K562 (cell line): ENCODE measurements at regions not wholly inside any gene's neighbourhood (a gene's known extent, or its start where the extent isn't known, plus 50 kb on each side); places are given as distances from the start of the nearest gene placed in this dataset.

Experiments
- ADNP ChIP-seq: fragments of 200-800 bp; sonication (Bioruptor generic); IDR thresholded peaks from 2 replicates; pipeline ENCODE4 v1.6.1; 2016; ENCODE audit warnings: missing genetic modification characterization, missing compliant biosample characterization
- BCLAF1 ChIP-seq, 2 experiments: fragments of 450-650 bp in 1 of 2; IDR thresholded peaks; 2 replicates each; pipeline ENCODE4 v1.6.1; 2011 to 2017; ENCODE audit warnings: low read depth in 2 of 2, antibody characterized with exemption in 1 of 2, borderline replicate concordance in 1 of 2, low read length in 1 of 2, mild to moderate bottlenecking in 1 of 2, mixed read lengths in 1 of 2; ENCODE audit not compliant: control insufficient read depth in 1 of 2
- BCOR ChIP-seq: fragments of 450-650 bp; IDR thresholded peaks from 2 replicates; pipeline ENCODE4 v1.6.1; 2016
- BRF2 ChIP-seq: IDR thresholded peaks from 3 replicates; pipeline ENCODE4 v1.6.1; 2011; ENCODE audit warnings: borderline replicate concordance, mild to moderate bottlenecking; ENCODE audit not compliant: insufficient read length, insufficient read depth
- GTF2B ChIP-seq: IDR thresholded peaks from 2 replicates; pipeline ENCODE4 v1.6.1; 2011; ENCODE audit not compliant: insufficient read length; ENCODE audit errors: extremely low read depth
- HNRNPK ChIP-seq: fragments of 200-400 bp; formaldehyde crosslinking; IDR thresholded peaks from one replicate; pipeline ENCODE4 v1.6.1; 2018; ENCODE audit warnings: mild to moderate bottlenecking, low read depth, low read length; ENCODE audit not compliant: poor library complexity, severe bottlenecking
- ILK ChIP-seq: fragments of 450-650 bp; IDR thresholded peaks from 2 replicates; pipeline ENCODE4 v1.6.1; 2016; ENCODE audit warnings: missing genetic modification characterization, low read depth, mild to moderate bottlenecking, missing compliant biosample characterization, moderate library complexity, borderline replicate concordance
- KDM1A ChIP-seq, 2 experiments: fragments of 450-650 bp; IDR thresholded peaks; 2 replicates each; pipeline ENCODE4 v1.6.1; 2016; ENCODE audit warnings: mild to moderate bottlenecking in 2 of 2
- LEF1 ChIP-seq: fragments of 450-650 bp; IDR thresholded peaks from 2 replicates; pipeline ENCODE4 v1.6.1; 2016; ENCODE audit warnings: mild to moderate bottlenecking
- MTA2 ChIP-seq: fragments of 450-650 bp; IDR thresholded peaks from 2 replicates; pipeline ENCODE4 v1.6.1; 2016; ENCODE audit warnings: low read depth
- NCOA6 ChIP-seq: fragments of 450-650 bp; IDR thresholded peaks from 2 replicates; pipeline ENCODE4 v1.6.1; 2017; ENCODE audit warnings: mild to moderate bottlenecking
- OTX1 ChIP-seq: fragments of 450-650 bp; formaldehyde crosslinking; IDR thresholded peaks from 2 replicates; pipeline ENCODE4 v1.4.0; 2022; ENCODE audit warnings: mild to moderate bottlenecking
- SPI1 ChIP-seq: IDR thresholded peaks from 2 replicates; pipeline ENCODE4 v1.6.1; 2011; ENCODE audit warnings: low read depth, low read length, control low read depth, borderline replicate concordance
- SREBF1 ChIP-seq: fragments of 150-350 bp; IDR thresholded peaks from 2 replicates; pipeline ENCODE4 v1.6.1; 2014; ENCODE audit warnings: antibody characterized with exemption, low read depth, low read length, borderline replicate concordance
- ZEB2 ChIP-seq: fragments of 450-650 bp; IDR thresholded peaks from 2 replicates; pipeline ENCODE4 v1.6.1; 2016
- ZNF232 ChIP-seq: sonication (generic); formaldehyde crosslinking; IDR thresholded peaks from 2 replicates; pipeline ENCODE4 v1.8.0; 2022; ENCODE audit warnings: mild to moderate bottlenecking, missing genetic modification reagents
- TF ChIP-seq, protein P1 (sequence below): sonication (generic); formaldehyde crosslinking; IDR thresholded peaks from 2 replicates; pipeline ENCODE4 v1.8.0; 2022; ENCODE audit warnings: mild to moderate bottlenecking, missing genetic modification reagents, borderline replicate concordance
- TF ChIP-seq, protein P2 (sequence below), 2 experiments: fragments of 200-800 bp in 1 of 2; sonication (Bioruptor generic) in 1 of 2; sonication (generic) in 1 of 2; formaldehyde crosslinking in 1 of 2; IDR thresholded peaks in 1 of 2; conservative IDR thresholded peaks in 1 of 2; 2 replicates each; pipeline versions ENCODE4 v1.5.0 to v1.6.1; 2016 to 2020; ENCODE audit warnings: missing compliant biosample characterization in 1 of 2, missing genetic modification characterization in 1 of 2, missing genetic modification reagents in 1 of 2
- TF ChIP-seq, protein P3 (sequence below): fragments of 450-650 bp; IDR thresholded peaks from 2 replicates; pipeline ENCODE4 v1.6.1; 2018; ENCODE audit warnings: mild to moderate bottlenecking, low read depth; ENCODE audit not compliant: partially characterized antibody

DNA sequence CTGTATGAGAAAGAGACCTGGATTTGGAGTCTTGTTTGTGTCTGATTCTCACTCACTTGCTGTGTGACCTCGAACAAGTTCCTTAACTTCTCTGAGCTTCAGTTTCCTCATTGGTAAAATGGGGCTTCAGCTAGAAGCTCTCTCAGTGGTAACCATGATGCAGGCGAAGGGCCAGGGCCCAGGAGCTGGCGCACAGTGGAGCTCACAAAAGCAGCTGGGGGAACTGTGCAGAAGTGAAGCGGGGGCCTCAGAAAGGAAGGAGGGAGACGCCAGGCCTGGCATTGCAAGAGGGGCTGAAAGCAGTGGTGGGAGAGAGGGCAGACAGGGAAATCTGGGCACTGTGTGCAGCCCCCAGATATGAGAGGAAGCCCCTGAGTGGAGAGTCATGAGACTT, 88.9 kb upstream of the RUNX3 start (continued):
- TF ChIP-seq SREBF1: no peak
- TF ChIP-seq BCOR: peak; percentile 66
- no peak for TF ChIP-seq NCOA6
- no peak for TF ChIP-seq BRF2
- peak in 1 of 2 experiments; percentile 60; a peak in 2 of 4 replicates for TF ChIP-seq KDM1A (IDR thresholded peaks at IDR 0.05)
- no peak for TF ChIP-seq MTA2
- no peak for TF ChIP-seq ZNF232 (CRISPR knock-in tag)
- TF ChIP-seq, protein P1, sequence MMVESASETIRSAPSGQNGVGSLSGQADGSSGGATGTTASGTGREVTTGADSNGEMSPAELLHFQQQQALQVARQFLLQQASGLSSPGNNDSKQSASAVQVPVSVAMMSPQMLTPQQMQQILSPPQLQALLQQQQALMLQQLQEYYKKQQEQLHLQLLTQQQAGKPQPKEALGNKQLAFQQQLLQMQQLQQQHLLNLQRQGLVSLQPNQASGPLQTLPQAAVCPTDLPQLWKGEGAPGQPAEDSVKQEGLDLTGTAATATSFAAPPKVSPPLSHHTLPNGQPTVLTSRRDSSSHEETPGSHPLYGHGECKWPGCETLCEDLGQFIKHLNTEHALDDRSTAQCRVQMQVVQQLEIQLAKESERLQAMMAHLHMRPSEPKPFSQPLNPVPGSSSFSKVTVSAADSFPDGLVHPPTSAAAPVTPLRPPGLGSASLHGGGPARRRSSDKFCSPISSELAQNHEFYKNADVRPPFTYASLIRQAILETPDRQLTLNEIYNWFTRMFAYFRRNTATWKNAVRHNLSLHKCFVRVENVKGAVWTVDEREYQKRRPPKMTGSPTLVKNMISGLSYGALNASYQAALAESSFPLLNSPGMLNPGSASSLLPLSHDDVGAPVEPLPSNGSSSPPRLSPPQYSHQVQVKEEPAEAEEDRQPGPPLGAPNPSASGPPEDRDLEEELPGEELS (CRISPR knock-in tag): no peak
- TF ChIP-seq ILK (tag): no peak
- TF ChIP-seq, protein P2, sequence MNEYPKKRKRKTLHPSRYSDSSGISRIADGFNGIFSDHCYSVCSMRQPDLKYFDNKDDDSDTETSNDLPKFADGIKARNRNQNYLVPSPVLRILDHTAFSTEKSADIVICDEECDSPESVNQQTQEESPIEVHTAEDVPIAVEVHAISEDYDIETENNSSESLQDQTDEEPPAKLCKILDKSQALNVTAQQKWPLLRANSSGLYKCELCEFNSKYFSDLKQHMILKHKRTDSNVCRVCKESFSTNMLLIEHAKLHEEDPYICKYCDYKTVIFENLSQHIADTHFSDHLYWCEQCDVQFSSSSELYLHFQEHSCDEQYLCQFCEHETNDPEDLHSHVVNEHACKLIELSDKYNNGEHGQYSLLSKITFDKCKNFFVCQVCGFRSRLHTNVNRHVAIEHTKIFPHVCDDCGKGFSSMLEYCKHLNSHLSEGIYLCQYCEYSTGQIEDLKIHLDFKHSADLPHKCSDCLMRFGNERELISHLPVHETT (CRISPR knock-in tag; conservative IDR thresholded peaks at IDR 0.05 in 1 of 2, IDR thresholded peaks at IDR 0.05 in 1 of 2): no peak
- TF ChIP-seq ZEB2: no peak
- TF ChIP-seq ADNP: 0 out of 2 replicates have a peak, but pooled peaks have one; percentile 39
- no peak for TF ChIP-seq OTX1 (CRISPR knock-in tag)
- TF ChIP-seq LEF1: no peak
- TF ChIP-seq BCLAF1 (IDR thresholded peaks at IDR 0.05; ENCODE audit: borderline replicate concordance in 1 of 2, control insufficient read depth in 1 of 2, low read depth in 2 of 2, low read length in 1 of 2): no peak
- TF ChIP-seq, protein P3, sequence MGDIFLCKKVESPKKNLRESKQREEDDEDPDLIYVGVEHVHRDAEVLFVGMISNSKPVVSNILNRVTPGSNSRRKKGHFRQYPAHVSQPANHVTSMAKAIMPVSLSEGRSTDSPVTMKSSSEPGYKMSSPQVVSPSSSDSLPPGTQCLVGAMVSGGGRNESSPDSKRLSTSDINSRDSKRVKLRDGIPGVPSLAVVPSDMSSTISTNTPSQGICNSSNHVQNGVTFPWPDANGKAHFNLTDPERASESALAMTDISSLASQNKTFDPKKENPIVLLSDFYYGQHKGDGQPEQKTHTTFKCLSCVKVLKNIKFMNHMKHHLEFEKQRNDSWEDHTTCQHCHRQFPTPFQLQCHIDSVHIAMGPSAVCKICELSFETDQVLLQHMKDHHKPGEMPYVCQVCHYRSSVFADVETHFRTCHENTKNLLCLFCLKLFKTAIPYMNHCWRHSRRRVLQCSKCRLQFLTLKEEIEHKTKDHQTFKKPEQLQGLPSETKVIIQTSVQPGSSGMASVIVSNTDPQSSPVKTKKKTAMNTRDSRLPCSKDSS: no peak
- TF ChIP-seq SPI1: no peak
- TF ChIP-seq HNRNPK: no peak
- TF ChIP-seq GTF2B: no peak
